ENCODE measurements at regions not wholly inside any gene's neighbourhood (a gene's known extent, or its start where the extent isn't known, plus 50 kb on each side); places are given as distances from the start of the nearest gene placed in this dataset.
"Not testable (repeated sequence)": the region's sequence is repeated elsewhere in the genome, so short reads cannot be mapped to it uniquely, and the experiment has no call there.

- H3K4me3 ChIP-seq (ENCODE audit: low read depth, low read length): no peak overlapping the region
- DNase-seq (ENCODE audit: low read depth): no peak
- no peak for TF ChIP-seq CTCF (conservative IDR thresholded peaks at IDR 0.05; ENCODE audit: low read depth, low read length)
Measured at GRCh38 chr1:229167318-229167717, 103.6 kb upstream of the RAB4A start.

GRCh38 chr1:229169399-229169798 lies 101.5 kb upstream of the RAB4A start:
- no peak for TF ChIP-seq CTCF (conservative IDR thresholded peaks at IDR 0.05; ENCODE audit: low read depth, low read length)
- H3K4me3 ChIP-seq (ENCODE audit: low read depth, low read length): no peak overlapping the region
- DNase-seq (ENCODE audit: low read depth): no peak

- no peak overlapping the region for H3K4me3 ChIP-seq (ENCODE audit: low read depth, low read length)
- TF ChIP-seq CTCF (conservative IDR thresholded peaks at IDR 0.05; ENCODE audit: low read depth, low read length): no peak
- no peak for DNase-seq (ENCODE audit: low read depth)
Measured at GRCh38 chr1:229170274-229170673, 100.6 kb upstream of the RAB4A start.

GRCh38 chr1:229170778-229171505 lies 100.0 kb upstream of the RAB4A start:
- no peak for DNase-seq (ENCODE audit: low read depth)
- TF ChIP-seq CTCF (conservative IDR thresholded peaks at IDR 0.05; ENCODE audit: low read depth, low read length): no peak
- H3K4me3 ChIP-seq (ENCODE audit: low read depth, low read length): no peak overlapping the region

GRCh38 chr1:229171934-229172333 lies 99.0 kb upstream of the RAB4A start:
- H3K4me3 ChIP-seq (ENCODE audit: low read depth, low read length): no peak overlapping the region
- TF ChIP-seq CTCF (conservative IDR thresholded peaks at IDR 0.05; ENCODE audit: low read depth, low read length): no peak
- no peak for DNase-seq (ENCODE audit: low read depth)

GRCh38 chr1:229173491-229174476 lies 97.1 kb upstream of the RAB4A start:
- not testable (repeated sequence) for H3K4me3 ChIP-seq (ENCODE audit: low read depth, low read length); DNase-seq (ENCODE audit: low read depth)

- DNase-seq (ENCODE audit: low read depth); H3K4me3 ChIP-seq (ENCODE audit: low read depth, low read length): not testable (repeated sequence)
Measured at GRCh38 chr1:229175297-229175696, 95.6 kb upstream of the RAB4A start.

GRCh38 chr1:229176457-229176856 lies 94.5 kb upstream of the RAB4A start:
- not testable (repeated sequence) for DNase-seq (ENCODE audit: low read depth); H3K4me3 ChIP-seq (ENCODE audit: low read depth, low read length)
